ENCODE measurements at regions not wholly inside any gene's neighbourhood (a gene's known extent, or its start where the extent isn't known, plus 50 kb on each side); places are given as distances from the start of the nearest gene placed in this dataset.

- TF ChIP-seq, protein P1, sequence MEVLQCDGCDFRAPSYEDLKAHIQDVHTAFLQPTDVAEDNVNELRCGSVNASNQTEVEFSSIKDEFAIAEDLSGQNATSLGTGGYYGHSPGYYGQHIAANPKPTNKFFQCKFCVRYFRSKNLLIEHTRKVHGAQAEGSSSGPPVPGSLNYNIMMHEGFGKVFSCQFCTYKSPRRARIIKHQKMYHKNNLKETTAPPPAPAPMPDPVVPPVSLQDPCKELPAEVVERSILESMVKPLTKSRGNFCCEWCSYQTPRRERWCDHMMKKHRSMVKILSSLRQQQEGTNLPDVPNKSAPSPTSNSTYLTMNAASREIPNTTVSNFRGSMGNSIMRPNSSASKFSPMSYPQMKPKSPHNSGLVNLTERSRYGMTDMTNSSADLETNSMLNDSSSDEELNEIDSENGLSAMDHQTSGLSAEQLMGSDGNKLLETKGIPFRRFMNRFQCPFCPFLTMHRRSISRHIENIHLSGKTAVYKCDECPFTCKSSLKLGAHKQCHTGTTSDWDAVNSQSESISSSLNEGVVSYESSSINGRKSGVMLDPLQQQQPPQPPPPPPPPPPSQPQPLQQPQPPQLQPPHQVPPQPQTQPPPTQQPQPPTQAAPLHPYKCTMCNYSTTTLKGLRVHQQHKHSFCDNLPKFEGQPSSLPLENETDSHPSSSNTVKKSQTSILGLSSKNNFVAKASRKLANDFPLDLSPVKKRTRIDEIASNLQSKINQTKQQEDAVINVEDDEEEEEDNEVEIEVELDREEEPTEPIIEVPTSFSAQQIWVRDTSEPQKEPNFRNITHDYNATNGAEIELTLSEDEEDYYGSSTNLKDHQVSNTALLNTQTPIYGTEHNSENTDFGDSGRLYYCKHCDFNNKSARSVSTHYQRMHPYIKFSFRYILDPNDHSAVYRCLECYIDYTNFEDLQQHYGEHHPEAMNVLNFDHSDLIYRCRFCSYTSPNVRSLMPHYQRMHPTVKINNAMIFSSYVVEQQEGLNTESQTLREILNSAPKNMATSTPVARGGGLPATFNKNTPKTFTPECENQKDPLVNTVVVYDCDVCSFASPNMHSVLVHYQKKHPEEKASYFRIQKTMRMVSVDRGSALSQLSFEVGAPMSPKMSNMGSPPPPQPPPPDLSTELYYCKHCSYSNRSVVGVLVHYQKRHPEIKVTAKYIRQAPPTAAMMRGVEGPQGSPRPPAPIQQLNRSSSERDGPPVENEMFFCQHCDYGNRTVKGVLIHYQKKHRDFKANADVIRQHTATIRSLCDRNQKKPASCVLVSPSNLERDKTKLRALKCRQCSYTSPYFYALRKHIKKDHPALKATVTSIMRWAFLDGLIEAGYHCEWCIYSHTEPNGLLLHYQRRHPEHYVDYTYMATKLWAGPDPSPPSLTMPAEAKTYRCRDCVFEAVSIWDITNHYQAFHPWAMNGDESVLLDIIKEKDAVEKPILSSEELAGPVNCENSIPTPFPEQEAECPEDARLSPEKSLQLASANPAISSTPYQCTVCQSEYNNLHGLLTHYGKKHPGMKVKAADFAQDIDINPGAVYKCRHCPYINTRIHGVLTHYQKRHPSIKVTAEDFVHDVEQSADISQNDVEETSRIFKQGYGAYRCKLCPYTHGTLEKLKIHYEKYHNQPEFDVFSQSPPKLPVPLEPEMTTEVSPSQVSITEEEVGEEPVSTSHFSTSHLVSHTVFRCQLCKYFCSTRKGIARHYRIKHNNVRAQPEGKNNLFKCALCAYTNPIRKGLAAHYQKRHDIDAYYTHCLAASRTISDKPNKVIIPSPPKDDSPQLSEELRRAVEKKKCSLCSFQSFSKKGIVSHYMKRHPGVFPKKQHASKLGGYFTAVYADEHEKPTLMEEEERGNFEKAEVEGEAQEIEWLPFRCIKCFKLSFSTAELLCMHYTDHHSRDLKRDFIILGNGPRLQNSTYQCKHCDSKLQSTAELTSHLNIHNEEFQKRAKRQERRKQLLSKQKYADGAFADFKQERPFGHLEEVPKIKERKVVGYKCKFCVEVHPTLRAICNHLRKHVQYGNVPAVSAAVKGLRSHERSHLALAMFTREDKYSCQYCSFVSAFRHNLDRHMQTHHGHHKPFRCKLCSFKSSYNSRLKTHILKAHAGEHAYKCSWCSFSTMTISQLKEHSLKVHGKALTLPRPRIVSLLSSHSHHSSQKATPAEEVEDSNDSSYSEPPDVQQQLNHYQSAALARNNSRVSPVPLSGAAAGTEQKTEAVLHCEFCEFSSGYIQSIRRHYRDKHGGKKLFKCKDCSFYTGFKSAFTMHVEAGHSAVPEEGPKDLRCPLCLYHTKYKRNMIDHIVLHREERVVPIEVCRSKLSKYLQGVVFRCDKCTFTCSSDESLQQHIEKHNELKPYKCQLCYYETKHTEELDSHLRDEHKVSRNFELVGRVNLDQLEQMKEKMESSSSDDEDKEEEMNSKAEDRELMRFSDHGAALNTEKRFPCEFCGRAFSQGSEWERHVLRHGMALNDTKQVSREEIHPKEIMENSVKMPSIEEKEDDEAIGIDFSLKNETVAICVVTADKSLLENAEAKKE (CRISPR knock-in tag; IDR thresholded peaks at IDR 0.05): no peak
- no peak for TF ChIP-seq EZH2 (IDR thresholded peaks at IDR 0.05; ENCODE audit: low read depth, unreplicated experiment)
- no peak for TF ChIP-seq ETS1 (IDR thresholded peaks at IDR 0.05)
These were observed 104.3 kb upstream of the PSMD7 start (continued) for GRCh38 chr16:74192281-74192797.

- Histone ChIP-seq H3K4me3 (no peak overlapping the region), H3K27me3 (ENCODE audit: insufficient read depth) (no peaks in the 10 kb centered on the region), H3K79me2 (replicated peaks; ENCODE audit: insufficient read depth) (no peaks in the 10 kb centered on the region), H3K9me2 (ENCODE audit: insufficient read depth) (no peaks in the 10 kb centered on the region; the same call in 1 of the 2 replicates), H3K27ac (ENCODE audit: low read depth) (no peak overlapping the region), H3F3A (replicated peaks; ENCODE audit: low read depth) (no peaks in the 10 kb centered on the region), H3K4me1 (ENCODE audit: insufficient read depth) (no peaks in the 10 kb centered on the region), H3K36me3 (ENCODE audit: insufficient read depth) (no peaks in the 10 kb centered on the region), H2AFZ (no peak overlapping the region), H3K4me2 (no peak overlapping the region), H4K20me1 (replicated peaks; ENCODE audit: insufficient read depth) (no peaks in the 10 kb centered on the region)
- no peaks in the 10 kb centered on the region for H3K27me3 Mint-ChIP-seq (ENCODE audit: insufficient read depth, low read depth, poor library complexity)
- no peaks in the 10 kb centered on the region for H3K36me3 Mint-ChIP-seq (ENCODE audit: low read depth)
- H3K9me3 Mint-ChIP-seq: 0 out of 3 replicates have a peak, but pooled peaks cover 3% of the 10 kb centered on the region
- no peak overlapping the region for H3K27ac Mint-ChIP-seq
- no peak overlapping the region for H3K4me3 Mint-ChIP-seq
- peaks cover 3% of the 10 kb centered on the region; the same call in 1 of the 3 replicates for H3K4me1 Mint-ChIP-seq
- ATAC-seq: no peak
- DNase-seq (ENCODE audit: low spot score): no peak
- TF ChIP-seq STAT1 (IDR thresholded peaks at IDR 0.05; ENCODE audit: unreplicated experiment) (no peak), CTCF (conservative IDR thresholded peaks at IDR 0.05; ENCODE audit: low read depth in 2 of 2) (no peak)
- TF ChIP-seq, protein P1 (CRISPR knock-in tag; IDR thresholded peaks at IDR 0.05): no peak
These were observed 106.3 kb upstream of the PSMD7 start for GRCh38 chr16:74190292-74190691.
